B cell (primary cell): ENCODE measurements at regions not wholly inside any gene's neighbourhood (a gene's known extent, or its start where the extent isn't known, plus 50 kb on each side); places are given as distances from the start of the nearest gene placed in this dataset.

ENCODE experiments used
- ATAC-seq: fragments of 200-7000 bp; cut with Tn5 transposase; one replicate; pipeline ENCODE4 v1.10.0; 2021; ENCODE audit warnings: low read depth, mild to moderate bottlenecking, moderate number of reproducible peaks, moderate library complexity
- CTCF ChIA-PET: fragments of 350-600 bp; sonication (Branson Sonifier 250); formaldehyde crosslinking; loops from one replicate; lab custom pipeline; 2021; ENCODE audit warnings: antibody characterized with exemption, inconsistent platforms; lab: Charles Lee
- POLR2A ChIA-PET: fragments of 350-600 bp; sonication (Branson Sonifier 250); formaldehyde crosslinking; loops from one replicate; lab custom pipeline; 2021; ENCODE audit warnings: antibody characterized with exemption; lab: Charles Lee
- DNase-seq: peaks from one replicate; pipeline ENCODE4 v3.0.0; 2013
- H2AFZ ChIP-seq: 2 replicates; pipeline ENCODE4 v1.6.1; 2012; ENCODE audit warnings: mild to moderate bottlenecking, low read depth, low read length; ENCODE audit not compliant: insufficient read depth, poor library complexity, severe bottlenecking
- H3K27ac ChIP-seq, 2 donors: 1 replicate in 1 of 2; 2 replicates in 1 of 2; pipeline ENCODE4 v1.5.1; 2012 to 2013; ENCODE audit warnings: low read length in 2 of 2, mild to moderate bottlenecking in 2 of 2, moderate library complexity in 1 of 2
- H3K27me3 ChIP-seq, 4 experiments: fragments of 200-600 bp in 1 of 4; sonication (generic) in 1 of 4; replicated peaks in 1 of 4; 1 replicate in 2 of 4; 2 replicates in 2 of 4; pipeline versions ENCODE4 v1.6.1 to v1.7.0; 2013 to 2016; ENCODE audit warnings: low read length in 3 of 4, mild to moderate bottlenecking in 2 of 4, mixed read lengths in 1 of 4, moderate library complexity in 1 of 4; ENCODE audit not compliant: insufficient read depth in 4 of 4, control insufficient read depth in 3 of 4; ENCODE audit errors: control extremely low read depth in 1 of 4
- H3K36me3 ChIP-seq, 2 experiments: replicated peaks in 1 of 2; 1 replicate in 1 of 2; 2 replicates in 1 of 2; pipeline versions ENCODE4 v1.6.1 to v1.7.1; 2013; ENCODE audit warnings: low read length in 1 of 2; ENCODE audit not compliant: insufficient read depth in 2 of 2, control insufficient read depth in 1 of 2; ENCODE audit errors: control extremely low read depth in 1 of 2, extremely low read depth in 1 of 2
- H3K4me1 ChIP-seq, 2 donors: fragments of 200-600 bp in 1 of 2; sonication (generic) in 1 of 2; 1 replicate in 1 of 2; 2 replicates in 1 of 2; pipeline versions ENCODE4 v1.5.1 to v1.6.1; 2013 to 2017; ENCODE audit warnings: low read length in 2 of 2; ENCODE audit not compliant: control insufficient read depth in 2 of 2, insufficient read depth in 2 of 2
- H3K4me2 ChIP-seq: replicated peaks from 2 replicates; pipeline ENCODE3; 2012; ENCODE audit warnings: mild to moderate bottlenecking, low read depth, low read length; ENCODE audit not compliant: poor library complexity, severe bottlenecking
- H3K4me3 ChIP-seq, 5 experiments: fragments of 200-600 bp in 1 of 5; sonication (generic) in 1 of 5; 1 replicate in 3 of 5; 2 replicates in 2 of 5; pipeline versions ENCODE4 v1.5.1 to v1.7.0; 2011 to 2016; ENCODE audit warnings: low read length in 4 of 5, mild to moderate bottlenecking in 4 of 5, low read depth in 2 of 5, control low read depth in 1 of 5, moderate library complexity in 1 of 5; ENCODE audit not compliant: insufficient read depth in 1 of 5; ENCODE audit errors: control extremely low read depth in 1 of 5, extremely low read depth in 1 of 5
- H3K79me2 ChIP-seq: fragments of 200-600 bp; sonication (generic); one replicate; pipeline ENCODE4 v1.6.0; 2016; ENCODE audit warnings: low read length; ENCODE audit not compliant: control insufficient read depth, insufficient read depth
- H3K9ac ChIP-seq: fragments of 200-600 bp; sonication (generic); 2 replicates; pipeline ENCODE4 v1.6.1; 2017; ENCODE audit warnings: mild to moderate bottlenecking, low read length, moderate library complexity
- H3K9me3 ChIP-seq, 3 donors: one replicate each; pipeline versions ENCODE4 v1.6.1 to v1.7.1; 2013; ENCODE audit warnings: low read length in 2 of 3; ENCODE audit not compliant: control insufficient read depth in 2 of 3, insufficient read depth in 1 of 3; ENCODE audit errors: control extremely low read depth in 1 of 3
- H4K20me1 ChIP-seq: 2 replicates; pipeline ENCODE4 v1.6.0; 2012; ENCODE audit warnings: mild to moderate bottlenecking, low read length; ENCODE audit not compliant: insufficient read depth, control insufficient read depth, poor library complexity, severe bottlenecking
- H3K27ac Mint-ChIP-seq: one replicate; pipeline ENCODE4 v1.8.0; 2021; ENCODE audit warnings: mixed read lengths
- H3K27me3 Mint-ChIP-seq: one replicate; pipeline ENCODE4 v1.8.0; 2021; ENCODE audit warnings: mixed read lengths
- H3K4me1 Mint-ChIP-seq: one replicate; pipeline ENCODE4 v1.8.0; 2021; ENCODE audit warnings: mixed read lengths
- H3K4me3 Mint-ChIP-seq: one replicate; pipeline ENCODE4 v1.8.0; 2021; ENCODE audit warnings: mixed read lengths
- H3K9me3 Mint-ChIP-seq: one replicate; pipeline ENCODE4 v1.8.0; 2022; ENCODE audit warnings: mixed read lengths; ENCODE audit not compliant: insufficient read depth
- CTCF ChIP-seq: fragments of 200-600 bp; IDR thresholded peaks from one replicate; pipeline ENCODE4 v1.8.0; 2022; ENCODE audit warnings: antibody characterized with exemption, mild to moderate bottlenecking
- EZH2 ChIP-seq: IDR thresholded peaks from 2 replicates; pipeline ENCODE4 v1.6.1; 2012; ENCODE audit warnings: borderline replicate concordance, low read depth, mild to moderate bottlenecking, moderate library complexity, low read length; ENCODE audit not compliant: insufficient read depth, poor library complexity, severe bottlenecking
- WGBS: methylation state at CpG from one replicate; pipeline ENCODE4 v1.1.5; 2013; ENCODE audit warnings: missing lambda C conversion rate; ENCODE audit not compliant: insufficient coverage; 5-methylcytosine and 5-hydroxymethylcytosine counted together
- intact Hi-C: fragments of 100-400 bp; cut with micrococcal nuclease; formaldehyde crosslinking; loops from one replicate; pipeline ENCODE4 v1.10.0; 2022

DNA sequence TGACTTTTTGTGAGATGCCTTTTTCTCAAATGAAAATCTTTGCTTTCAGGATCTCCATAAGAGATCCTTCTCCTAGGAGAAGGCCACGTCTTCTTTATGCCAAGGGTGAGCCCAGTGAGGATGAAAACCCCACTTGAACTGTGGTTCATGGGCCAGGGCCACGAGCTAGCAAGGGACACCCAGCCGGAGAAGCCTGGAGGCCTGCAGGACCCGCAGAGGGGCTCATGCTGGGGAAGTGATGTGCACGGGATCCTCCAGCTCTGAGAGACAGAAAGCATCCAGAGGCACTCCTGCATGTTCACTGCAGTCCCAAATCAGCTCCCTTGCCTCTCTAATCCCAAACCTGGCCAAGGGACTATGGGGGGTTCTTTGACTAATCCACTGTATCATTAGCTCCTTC lies 168.9 kb downstream of the UQCRFS1 start:
- no peaks in the 10 kb centered on the region for H3K36me3 ChIP-seq

GRCh38 chr19:29042450-29042849 lies 170.5 kb downstream of the UQCRFS1 start:
- DNase-seq (no peak), ATAC-seq (no peak)
- no CpG with 5 or more reads among the region's 2 CpGs for WGBS
- Histone ChIP-seq H3K27me3 (no peaks in the 10 kb centered on the region), H4K20me1 (no peaks in the 10 kb centered on the region), H3K4me3 (no peak overlapping the region), H3K36me3 (no peaks in the 10 kb centered on the region), H3K9ac (no peak overlapping the region), H3K4me2 (no peak overlapping the region), H3K4me1 (no peaks in the 10 kb centered on the region), H3K79me2 (no peaks in the 10 kb centered on the region), H3K9me3 (peaks cover 0 to 23% (median 0%) of the 10 kb centered on the region in 3 donors), H3K27ac (no peak overlapping the region), H2AFZ (no peak overlapping the region)
- POLR2A ChIA-PET = no interaction called here
- H3K4me1 Mint-ChIP-seq = no peaks in the 10 kb centered on the region
- TF ChIP-seq CTCF (no peak), EZH2 (no peak)
- CTCF ChIA-PET = interaction anchor here (0.7 kb wide), 1 partner anchor 74 kb away, joined by 4 read pairs; no protein-coding TSS in a partner anchor
- no peaks in the 10 kb centered on the region for H3K9me3 Mint-ChIP-seq
- no peak overlapping the region for H3K4me3 Mint-ChIP-seq
- no peaks in the 10 kb centered on the region for H3K27me3 Mint-ChIP-seq
- intact Hi-C loops = no loop called here
- H3K27ac Mint-ChIP-seq = no peak overlapping the region

More for the DNA sequence above, 168.9 kb downstream of the UQCRFS1 start:
- Histone ChIP-seq H3K4me1 (no peaks in the 10 kb centered on the region), H3K4me3 (no peak overlapping the region), H3K4me2 (no peak overlapping the region), H3K9ac (no peak overlapping the region), H4K20me1 (no peaks in the 10 kb centered on the region), H3K27me3 (no peaks in the 10 kb centered on the region), H3K9me3 (peaks cover 0 to 30% (median 0%) of the 10 kb centered on the region in 3 donors), H3K27ac (no peak overlapping the region), H3K79me2 (no peaks in the 10 kb centered on the region), H2AFZ (no peak overlapping the region)
- H3K9me3 Mint-ChIP-seq = no peaks in the 10 kb centered on the region
- intact Hi-C loops = no loop called here
- POLR2A ChIA-PET = no interaction called here
- TF ChIP-seq EZH2 (no peak), CTCF (no peak)
- ATAC-seq = no peak
- WGBS = 82% methylated on average over 5 of the region's 5 CpGs
- H3K27me3 Mint-ChIP-seq = no peaks in the 10 kb centered on the region
- CTCF ChIA-PET = no interaction called here
- H3K4me3 Mint-ChIP-seq = no peak overlapping the region
- H3K27ac Mint-ChIP-seq = no peak overlapping the region
- no peaks in the 10 kb centered on the region for H3K4me1 Mint-ChIP-seq
- DNase-seq = no peak
